HepG2 (cell line): ENCODE measurements at regions not wholly inside any gene's neighbourhood (a gene's known extent, or its start where the extent isn't known, plus 50 kb on each side); places are given as distances from the start of the nearest gene placed in this dataset.

Experiments
- CREB1 ChIP-seq, 2 experiments: fragments of 450-650 bp in 1 of 2; IDR thresholded peaks; 2 replicates each; pipeline ENCODE4 v1.6.1; 2016 to 2017; ENCODE audit warnings: control low read depth in 1 of 2, mild to moderate bottlenecking in 1 of 2, missing compliant biosample characterization in 1 of 2, missing genetic modification characterization in 1 of 2
- FOXJ3 ChIP-seq: sonication (generic); formaldehyde crosslinking; IDR thresholded peaks from 2 replicates; pipeline ENCODE4 v1.4.0; 2020; ENCODE audit warnings: missing genetic modification reagents, mild to moderate bottlenecking, borderline replicate concordance
- HOXA9 ChIP-seq: sonication (generic); formaldehyde crosslinking; IDR thresholded peaks from 2 replicates; pipeline ENCODE4 v1.8.1; 2022; ENCODE audit warnings: missing genetic modification reagents, mild to moderate bottlenecking, moderate library complexity, borderline replicate concordance
- KDM6A ChIP-seq: IDR thresholded peaks from 2 replicates; pipeline ENCODE4 v1.6.1; 2016; ENCODE audit warnings: low read depth
- MIER2 ChIP-seq: IDR thresholded peaks from 2 replicates; pipeline ENCODE4 v1.6.1; 2016; ENCODE audit warnings: missing biosample characterization, missing genetic modification reagents
- NFATC3 ChIP-seq: sonication (generic); formaldehyde crosslinking; IDR thresholded peaks from 2 replicates; pipeline ENCODE4 v1.5.1; 2020; ENCODE audit warnings: mild to moderate bottlenecking, missing genetic modification reagents
- NR2F6 ChIP-seq, 2 experiments: IDR thresholded peaks; 2 replicates each; pipeline ENCODE4 v1.6.1; 2016; ENCODE audit warnings: antibody characterized with exemption in 1 of 2, mild to moderate bottlenecking in 1 of 2
- PHF8 ChIP-seq: sonication (generic); formaldehyde crosslinking; IDR thresholded peaks from 2 replicates; pipeline ENCODE4 v1.5.0; 2020; ENCODE audit warnings: missing genetic modification reagents
- SNAPC4 ChIP-seq: sonication (generic); formaldehyde crosslinking; IDR thresholded peaks from 2 replicates; pipeline ENCODE4 v1.4.0; 2020; ENCODE audit warnings: mild to moderate bottlenecking, missing genetic modification reagents
- STAG1 ChIP-seq: sonication (generic); formaldehyde crosslinking; IDR thresholded peaks from 2 replicates; pipeline ENCODE4 v1.4.0; 2020; ENCODE audit warnings: missing genetic modification reagents
- TSC22D2 ChIP-seq: sonication (generic); formaldehyde crosslinking; IDR thresholded peaks from 2 replicates; pipeline ENCODE4 v1.5.1; 2020; ENCODE audit warnings: missing genetic modification reagents, mild to moderate bottlenecking, borderline replicate concordance
- ZBTB8A ChIP-seq: sonication (generic); formaldehyde crosslinking; IDR thresholded peaks from 2 replicates; pipeline ENCODE4 v1.4.0; 2020; ENCODE audit warnings: mild to moderate bottlenecking, low read depth, missing genetic modification reagents, borderline replicate concordance
- ZFP36L1 ChIP-seq: sonication (generic); formaldehyde crosslinking; IDR thresholded peaks from 2 replicates; pipeline ENCODE4 v1.8.0; 2022; ENCODE audit warnings: mild to moderate bottlenecking, missing genetic modification reagents, moderate library complexity
- ZNF12 ChIP-seq: sonication (generic); formaldehyde crosslinking; IDR thresholded peaks from 2 replicates; pipeline ENCODE4 v1.5.0; 2020; ENCODE audit warnings: missing genetic modification reagents
- ZNF296 ChIP-seq: sonication (generic); formaldehyde crosslinking; conservative IDR thresholded peaks from 2 replicates; pipeline ENCODE4 v1.5.0; 2020; ENCODE audit warnings: mild to moderate bottlenecking, missing genetic modification reagents
- ZNF317 ChIP-seq: sonication (generic); formaldehyde crosslinking; IDR thresholded peaks from 2 replicates; pipeline ENCODE4 v1.5.0; 2020; ENCODE audit warnings: mild to moderate bottlenecking, missing genetic modification reagents
- ZNF550 ChIP-seq: sonication (generic); formaldehyde crosslinking; IDR thresholded peaks from 2 replicates; pipeline ENCODE4 v1.4.0; 2020; ENCODE audit warnings: mild to moderate bottlenecking, missing genetic modification reagents, borderline replicate concordance
- ZNF670 ChIP-seq: sonication (generic); formaldehyde crosslinking; IDR thresholded peaks from 2 replicates; pipeline ENCODE4 v1.8.0; 2022; ENCODE audit warnings: mild to moderate bottlenecking, missing genetic modification reagents, borderline replicate concordance
- ZNF678 ChIP-seq: sonication (generic); formaldehyde crosslinking; IDR thresholded peaks from 2 replicates; pipeline ENCODE4 v1.4.0; 2020; ENCODE audit warnings: mild to moderate bottlenecking, missing genetic modification reagents
- TF ChIP-seq, protein P1 (sequence below): sonication (generic); formaldehyde crosslinking; IDR thresholded peaks from 2 replicates; pipeline ENCODE4 v1.4.0; 2020; ENCODE audit warnings: mild to moderate bottlenecking, missing genetic modification reagents
- TF ChIP-seq, protein P2 (sequence below): sonication (generic); formaldehyde crosslinking; IDR thresholded peaks from 2 replicates; pipeline ENCODE4 v1.8.1; 2022; ENCODE audit warnings: mild to moderate bottlenecking, missing genetic modification reagents
- TF ChIP-seq, protein P3 (sequence below): sonication (generic); formaldehyde crosslinking; IDR thresholded peaks from 2 replicates; pipeline ENCODE4 v1.5.0; 2020; ENCODE audit warnings: missing genetic modification reagents

DNA sequence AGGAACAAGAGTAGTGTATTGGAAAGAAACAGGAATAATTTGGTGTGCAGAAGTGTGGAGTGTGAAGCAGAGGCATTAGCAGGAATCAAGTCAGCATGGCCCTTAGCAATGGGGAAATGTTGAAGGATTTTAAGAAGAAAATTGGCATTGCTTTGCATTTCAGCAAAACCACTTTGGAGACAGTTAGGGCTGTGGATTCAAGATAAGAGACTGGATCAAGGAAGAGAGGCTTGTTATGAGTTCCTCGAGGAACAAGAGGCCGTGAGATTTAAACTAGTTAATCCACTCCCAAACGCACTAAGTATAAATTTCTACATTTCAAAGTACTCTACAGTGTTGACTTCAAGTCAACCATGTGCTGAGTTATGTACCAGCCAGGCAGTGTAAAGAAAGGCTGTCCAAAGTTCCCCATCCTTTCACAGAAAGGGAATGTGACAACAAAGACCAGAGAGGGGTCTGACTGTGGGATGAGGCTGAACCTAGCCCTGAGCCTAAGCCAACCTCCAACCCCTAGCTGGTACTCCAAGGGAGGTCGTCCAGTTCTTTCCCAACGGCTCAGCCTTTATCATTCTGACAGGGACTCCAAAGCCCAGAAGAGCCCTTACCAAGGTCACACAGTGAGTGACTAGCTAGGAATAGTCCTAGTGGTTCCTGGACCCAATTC lies 91.2 kb upstream of the BMP4 start (continued):
- TF ChIP-seq HOXA9 (no peak), FOXJ3 (peak; percentile 76; the same call in 1 of the 2 replicates), ZNF550 (CRISPR knock-in tag) (no peak), KDM6A (CRISPR knock-in tag) (peak; percentile 74), ZNF670 (CRISPR knock-in tag) (no peak), PHF8 (CRISPR knock-in tag) (no peak), MIER2 (CRISPR knock-in tag) (peak; percentile 32; the same call in 1 of the 2 replicates), ZNF296 (no peak), NR2F6 (IDR thresholded peaks at IDR 0.05) (peak; percentile 59), NR2F6 (CRISPR knock-in tag; IDR thresholded peaks at IDR 0.05) (peak; percentile 70), TSC22D2 (CRISPR knock-in tag) (no peak), CREB1 (IDR thresholded peaks at IDR 0.05) (no peak), CREB1 (CRISPR knock-in tag; IDR thresholded peaks at IDR 0.05) (peak; percentile 15; the same call in 1 of the 2 replicates), NFATC3 (CRISPR knock-in tag) (no peak), ZNF678 (no peak), ZBTB8A (no peak), ZFP36L1 (peak; percentile 47; the same call in 1 of the 2 replicates), ZNF12 (CRISPR knock-in tag) (no peak; the same call in 1 of the 2 replicates), SNAPC4 (no peak), ZNF317 (CRISPR knock-in tag) (peak; percentile 58; the same call in 1 of the 2 replicates), STAG1 (CRISPR knock-in tag) (peak; percentile 32)
- TF ChIP-seq, protein P1, sequence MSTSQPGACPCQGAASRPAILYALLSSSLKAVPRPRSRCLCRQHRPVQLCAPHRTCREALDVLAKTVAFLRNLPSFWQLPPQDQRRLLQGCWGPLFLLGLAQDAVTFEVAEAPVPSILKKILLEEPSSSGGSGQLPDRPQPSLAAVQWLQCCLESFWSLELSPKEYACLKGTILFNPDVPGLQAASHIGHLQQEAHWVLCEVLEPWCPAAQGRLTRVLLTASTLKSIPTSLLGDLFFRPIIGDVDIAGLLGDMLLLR (CRISPR knock-in tag), result no peak
- TF ChIP-seq, protein P2, sequence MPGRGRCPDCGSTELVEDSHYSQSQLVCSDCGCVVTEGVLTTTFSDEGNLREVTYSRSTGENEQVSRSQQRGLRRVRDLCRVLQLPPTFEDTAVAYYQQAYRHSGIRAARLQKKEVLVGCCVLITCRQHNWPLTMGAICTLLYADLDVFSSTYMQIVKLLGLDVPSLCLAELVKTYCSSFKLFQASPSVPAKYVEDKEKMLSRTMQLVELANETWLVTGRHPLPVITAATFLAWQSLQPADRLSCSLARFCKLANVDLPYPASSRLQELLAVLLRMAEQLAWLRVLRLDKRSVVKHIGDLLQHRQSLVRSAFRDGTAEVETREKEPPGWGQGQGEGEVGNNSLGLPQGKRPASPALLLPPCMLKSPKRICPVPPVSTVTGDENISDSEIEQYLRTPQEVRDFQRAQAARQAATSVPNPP (CRISPR knock-in tag), result no peak
- TF ChIP-seq, protein P3, sequence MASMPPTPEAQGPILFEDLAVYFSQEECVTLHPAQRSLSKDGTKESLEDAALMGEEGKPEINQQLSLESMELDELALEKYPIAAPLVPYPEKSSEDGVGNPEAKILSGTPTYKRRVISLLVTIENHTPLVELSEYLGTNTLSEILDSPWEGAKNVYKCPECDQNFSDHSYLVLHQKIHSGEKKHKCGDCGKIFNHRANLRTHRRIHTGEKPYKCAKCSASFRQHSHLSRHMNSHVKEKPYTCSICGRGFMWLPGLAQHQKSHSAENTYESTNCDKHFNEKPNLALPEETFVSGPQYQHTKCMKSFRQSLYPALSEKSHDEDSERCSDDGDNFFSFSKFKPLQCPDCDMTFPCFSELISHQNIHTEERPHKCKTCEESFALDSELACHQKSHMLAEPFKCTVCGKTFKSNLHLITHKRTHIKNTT (CRISPR knock-in tag), result no peak
